ENCODE measurements at regions not wholly inside any gene's neighbourhood (a gene's known extent, or its start where the extent isn't known, plus 50 kb on each side); places are given as distances from the start of the nearest gene placed in this dataset.

DNA sequence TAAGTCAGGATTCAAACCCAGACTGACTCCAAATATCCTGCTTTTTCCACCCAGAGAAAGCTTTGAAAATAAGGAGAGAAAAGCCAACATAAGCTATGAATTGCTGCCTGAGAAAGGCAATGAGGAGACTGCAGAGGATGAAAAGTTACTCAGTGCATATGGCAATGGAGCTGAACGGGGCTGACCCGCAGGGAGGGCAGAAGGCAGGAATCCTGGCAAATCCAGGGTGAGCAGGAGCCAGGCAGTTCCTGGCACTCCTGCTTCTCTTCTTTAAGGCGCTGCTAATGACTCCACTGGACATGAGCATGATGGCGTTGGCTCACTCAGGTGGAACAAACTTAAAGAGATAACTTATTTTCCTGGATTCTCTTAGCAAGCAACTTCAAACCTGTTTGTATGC lies 95.2 kb upstream of the TMCC3 start:
- no peak for DNase-seq

DNA sequence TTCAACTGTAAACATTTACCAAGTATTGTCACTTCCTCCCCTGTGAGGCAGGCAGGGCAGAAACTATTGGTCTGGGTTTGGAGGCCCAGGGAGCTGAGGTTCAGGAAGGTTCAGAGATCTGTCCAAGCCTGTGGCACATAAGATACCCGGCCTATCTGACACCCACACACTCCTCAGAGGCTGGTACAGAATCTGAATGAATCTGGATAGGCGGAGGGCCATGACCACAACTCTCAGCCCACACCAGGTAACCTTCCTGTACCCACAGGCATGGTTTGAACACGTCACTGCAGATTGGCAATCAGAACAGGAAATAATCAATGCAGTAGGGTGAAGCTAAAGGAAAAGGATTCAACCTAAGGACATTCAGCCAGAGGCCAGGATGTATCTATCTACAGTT lies 92.8 kb upstream of the TMCC3 start:
- DNase-seq, result no peak

DNA sequence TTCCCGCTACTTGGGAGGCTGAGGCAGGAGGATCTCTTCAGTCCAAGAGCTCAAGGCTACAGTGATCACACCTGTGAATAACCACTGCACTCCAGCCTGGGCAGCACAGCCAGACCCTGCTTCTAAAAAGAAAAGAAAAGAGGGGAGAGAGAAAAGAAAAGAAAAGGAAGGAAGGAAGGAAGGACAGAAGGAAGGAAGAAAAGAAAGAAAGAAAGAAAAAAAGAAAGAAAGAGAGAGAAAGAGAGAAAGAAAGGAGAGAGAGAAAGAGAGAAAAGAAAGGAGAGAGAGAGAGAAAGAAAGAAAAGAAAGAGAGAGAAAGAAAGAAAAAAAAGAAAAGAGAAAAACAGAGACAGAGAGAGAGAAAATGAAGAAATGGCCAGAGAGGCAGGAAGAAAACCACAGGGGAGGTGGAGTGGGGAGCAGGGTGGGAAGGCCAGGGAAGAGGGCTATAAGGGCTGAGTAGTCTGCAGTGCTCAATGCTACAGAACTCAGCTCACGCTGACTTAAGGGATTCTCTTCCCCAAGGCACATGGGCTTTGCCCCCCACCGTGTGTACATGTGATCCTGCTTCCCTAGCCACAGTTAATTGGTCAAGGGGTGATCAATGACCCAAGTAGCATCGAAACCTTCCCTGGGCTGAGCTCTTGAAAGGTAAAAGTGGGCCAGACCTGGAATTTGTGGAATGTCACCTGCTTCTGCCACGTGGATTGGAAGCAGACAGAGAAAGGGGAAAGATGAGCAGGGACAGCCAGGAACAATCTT lies 90.4 kb upstream of the TMCC3 start:
- no peak for DNase-seq

DNA sequence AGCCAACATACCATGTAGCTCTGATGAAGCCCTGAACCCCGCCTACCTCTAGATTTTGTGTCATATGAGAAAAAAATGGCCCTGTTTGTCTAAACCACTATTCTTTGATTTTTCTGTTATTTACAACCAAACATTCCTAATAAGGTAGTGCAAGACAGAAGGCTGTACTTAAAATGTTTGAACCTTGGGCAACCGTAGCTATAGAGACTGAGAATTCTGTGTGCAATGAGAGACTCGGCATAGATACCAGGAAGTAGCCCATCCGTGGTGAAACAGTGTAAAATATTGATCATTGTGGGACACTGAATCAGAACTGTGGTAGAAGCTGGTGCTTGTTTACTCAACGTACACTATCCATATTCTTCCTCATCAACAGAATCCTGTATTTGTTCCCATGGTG lies 86.5 kb upstream of the TMCC3 start:
- DNase-seq, result no peak

DNA sequence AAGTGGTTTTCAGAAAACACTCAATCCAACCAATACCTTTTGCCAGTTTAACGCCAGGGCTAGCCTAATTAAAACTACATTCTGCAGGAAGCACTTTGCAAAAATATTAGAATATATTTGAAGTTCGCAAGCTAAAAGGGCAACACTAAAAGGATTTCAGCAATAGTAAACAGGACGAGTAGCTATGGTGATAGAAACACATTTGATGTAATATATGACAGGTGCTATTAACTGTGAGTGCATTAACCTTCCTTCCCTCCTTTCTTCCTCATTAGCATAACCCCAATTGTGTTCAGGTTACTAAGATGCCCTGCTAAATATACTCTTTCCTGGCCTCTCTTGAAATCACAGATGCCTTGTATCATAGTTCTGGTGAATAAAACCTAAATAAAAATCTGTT lies 85.6 kb upstream of the TMCC3 start:
- no peak for DNase-seq

DNA sequence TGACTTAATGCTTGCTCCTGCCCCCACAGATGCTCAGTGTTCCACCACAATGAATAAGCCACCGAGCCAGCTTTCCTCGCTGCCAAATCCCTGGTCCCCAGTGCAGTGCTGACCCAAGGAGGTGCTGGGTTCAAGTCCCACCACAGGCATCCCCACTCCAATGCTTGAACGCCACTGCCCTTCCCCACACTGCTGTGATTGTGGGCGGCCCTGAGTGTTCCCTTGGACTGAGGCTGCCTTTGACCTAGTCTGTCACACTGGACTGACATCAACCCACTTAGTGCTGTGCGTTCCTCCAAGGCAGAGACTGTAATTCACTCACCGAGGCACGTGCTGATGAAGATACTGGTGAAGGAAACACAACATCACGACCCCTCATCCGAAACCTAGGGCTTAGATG lies 83.4 kb upstream of the TMCC3 start:
- DNase-seq, result no peak

DNA sequence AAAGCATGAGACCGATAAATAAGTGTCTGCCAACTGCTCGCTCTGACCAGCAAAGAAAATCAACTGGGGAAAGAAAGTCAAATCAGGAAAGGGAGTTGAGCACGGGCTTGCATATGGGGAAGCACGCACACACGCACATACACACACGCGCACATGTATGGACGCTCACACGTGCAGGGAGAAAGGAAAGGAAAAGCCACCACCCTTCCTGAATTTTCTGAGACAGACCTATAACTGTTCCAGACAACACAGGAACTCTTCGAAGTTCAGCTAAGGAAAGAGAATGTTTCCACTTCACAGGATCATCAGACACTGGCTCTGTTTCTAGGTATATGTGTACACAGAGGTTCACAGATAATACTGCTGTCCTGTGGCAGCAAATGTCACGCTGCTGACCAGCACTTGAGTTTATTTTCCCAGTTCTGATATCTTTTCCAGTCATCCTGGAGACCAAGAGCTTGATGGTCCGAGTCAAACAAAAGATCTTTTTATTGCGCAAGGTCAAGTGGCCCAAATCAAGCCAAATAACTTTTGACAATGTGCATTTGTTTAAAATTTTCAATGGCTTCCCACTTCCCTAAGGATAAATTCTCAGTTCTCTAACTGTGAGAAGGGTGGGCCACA lies 82.1 kb upstream of the TMCC3 start:
- DNase-seq, result no peak

DNA sequence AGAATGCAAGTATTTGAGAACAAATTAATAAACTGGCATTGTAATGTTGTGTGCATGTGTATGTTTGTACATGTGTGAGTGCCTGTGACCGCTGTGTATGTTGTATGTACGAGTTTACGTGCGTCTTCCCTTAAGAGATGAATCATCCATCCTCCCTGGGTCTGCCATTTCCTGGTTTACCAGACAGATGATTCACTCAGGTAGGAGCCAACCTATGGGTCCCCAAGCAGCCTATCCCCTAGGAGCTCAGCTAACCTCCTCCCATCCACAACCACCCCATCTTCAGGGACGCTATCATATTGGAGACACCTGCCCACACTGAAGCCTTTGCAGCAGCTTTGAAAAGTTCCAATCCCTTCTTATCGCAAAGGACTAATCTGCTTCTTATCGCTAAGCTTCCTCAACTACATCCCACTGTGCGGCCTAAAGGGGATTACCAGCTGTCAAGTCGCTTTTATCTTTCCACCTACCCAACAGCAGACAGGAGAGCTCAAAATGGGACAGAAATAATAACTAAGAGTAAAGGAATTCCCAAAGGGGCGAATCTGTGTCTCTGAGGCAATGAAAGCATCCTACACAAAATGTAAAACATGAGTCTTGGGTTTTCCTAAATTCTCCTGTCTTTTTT lies 81.5 kb upstream of the TMCC3 start:
- DNase-seq, result no peak

DNA sequence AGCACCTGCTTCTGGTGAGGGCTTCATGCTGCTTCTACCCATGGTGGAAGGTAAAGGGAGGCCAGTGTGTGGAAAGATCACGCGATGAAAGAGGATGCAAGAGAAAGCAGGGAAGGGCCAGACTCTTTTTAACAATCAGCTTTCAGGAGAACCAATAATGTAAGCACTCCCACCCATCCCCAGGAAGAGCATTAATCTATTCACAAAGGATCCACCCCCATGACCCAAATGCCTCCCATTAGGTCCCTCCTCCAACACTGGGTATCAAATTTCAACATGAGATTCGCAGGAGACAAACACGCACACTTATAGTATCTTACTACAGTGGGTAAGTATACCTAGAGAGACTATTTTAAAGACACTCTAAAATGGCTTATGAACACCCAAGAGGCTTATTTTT lies 80.5 kb upstream of the TMCC3 start:
- no peak for DNase-seq

DNA sequence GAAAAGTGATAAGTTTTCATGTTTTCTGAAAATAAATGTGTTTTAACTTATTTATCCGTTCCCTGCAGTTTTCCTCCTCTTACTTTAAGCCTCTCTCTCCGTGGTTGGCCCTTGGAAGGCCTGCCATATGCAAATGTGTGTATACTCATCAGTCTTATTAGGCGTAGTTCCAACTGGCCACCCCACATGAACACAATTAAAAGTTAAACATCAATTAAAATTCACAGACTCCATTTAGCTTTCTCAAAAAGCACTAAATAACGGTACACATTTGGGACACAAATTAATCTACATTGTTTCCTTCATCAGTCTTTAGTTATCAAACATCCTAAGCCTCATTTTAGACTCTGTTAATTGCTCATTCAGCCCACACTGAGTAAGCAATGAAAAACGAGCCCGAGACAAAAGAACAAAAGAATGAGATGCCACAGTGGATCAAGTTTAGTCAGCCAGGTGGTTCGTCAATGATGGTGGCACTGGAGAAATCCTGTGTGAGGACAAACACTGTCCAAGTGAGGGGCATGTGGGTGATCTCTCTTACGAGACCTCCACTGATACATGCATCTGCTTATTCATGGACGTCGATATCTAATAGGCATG lies 76.0 kb upstream of the TMCC3 start:
- no peak for DNase-seq

DNA sequence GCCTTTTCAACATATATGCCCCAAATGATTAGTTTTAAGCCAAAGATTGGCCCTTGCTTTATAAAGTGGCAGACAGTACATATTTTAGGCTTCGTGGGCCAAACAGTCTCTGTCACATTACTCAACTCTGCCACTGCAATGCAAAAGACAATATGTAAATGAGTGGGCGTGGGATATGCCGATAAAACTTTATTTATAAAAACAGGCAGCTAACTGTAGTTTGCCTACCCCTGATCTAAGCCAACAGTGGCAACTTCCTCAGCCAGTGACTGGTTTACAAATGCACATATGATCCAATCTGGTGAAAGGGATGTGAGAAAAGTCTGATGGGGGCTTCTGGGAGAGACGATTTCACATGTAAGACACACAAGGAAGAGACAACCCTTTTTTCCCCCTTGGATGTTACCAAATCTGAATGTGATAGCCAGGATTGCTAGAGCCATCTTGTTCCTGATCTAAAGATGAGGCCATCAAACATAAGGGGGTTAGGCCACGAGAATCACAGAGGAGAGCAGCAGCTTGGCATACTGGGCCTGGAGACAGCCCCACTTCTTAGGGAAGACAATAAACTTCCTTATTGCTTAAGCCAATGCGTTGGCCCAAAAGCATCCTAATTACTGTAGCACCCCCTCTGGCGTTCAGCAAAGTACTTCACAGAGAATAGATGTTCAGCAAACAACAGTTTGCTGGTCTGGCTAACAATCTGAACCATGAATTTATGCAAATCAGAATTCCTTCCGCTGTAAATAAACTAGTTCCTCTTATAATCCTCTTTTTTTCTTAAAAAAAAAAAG lies 75.2 kb upstream of the TMCC3 start:
- no peak for DNase-seq

DNA sequence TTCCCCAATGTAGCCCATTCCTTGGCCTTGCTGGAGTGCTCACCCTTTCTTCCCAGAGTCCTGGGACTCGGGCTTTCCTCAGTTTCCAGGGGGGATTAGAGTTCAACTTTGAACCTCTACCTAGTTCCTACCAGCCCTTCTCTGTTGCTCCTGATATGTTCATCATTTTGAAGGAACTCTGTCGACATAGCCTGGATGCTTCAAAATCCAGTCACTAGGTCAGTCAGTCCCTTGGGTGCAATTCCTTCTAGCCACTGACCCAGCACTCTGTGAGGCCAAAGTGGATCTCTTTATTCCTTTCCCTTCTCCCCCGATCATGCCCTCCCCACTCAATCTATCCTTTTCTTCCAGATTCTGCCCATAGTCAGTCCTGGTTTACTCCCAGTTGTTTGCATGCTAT lies 72.3 kb upstream of the TMCC3 start:
- DNase-seq, result no peak

DNA sequence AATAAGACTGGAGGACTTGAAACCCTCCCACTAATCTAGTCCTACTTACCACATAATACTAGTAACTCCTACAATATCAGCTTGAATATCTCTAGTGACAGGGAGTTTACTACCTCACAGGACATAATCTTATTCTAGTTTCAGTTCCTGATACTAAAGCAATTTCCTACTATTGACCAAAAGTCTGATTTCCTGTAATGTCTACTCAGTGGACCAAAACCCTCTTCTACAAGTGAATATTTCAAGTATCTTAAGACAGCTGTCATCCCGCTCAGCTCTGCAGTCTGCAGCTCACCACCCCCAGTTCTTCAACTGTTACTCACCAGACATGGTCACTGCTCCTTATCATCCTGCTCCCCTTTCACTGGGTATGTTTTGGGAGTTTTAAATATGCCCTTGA lies 70.8 kb upstream of the TMCC3 start:
- DNase-seq, result no peak

DNA sequence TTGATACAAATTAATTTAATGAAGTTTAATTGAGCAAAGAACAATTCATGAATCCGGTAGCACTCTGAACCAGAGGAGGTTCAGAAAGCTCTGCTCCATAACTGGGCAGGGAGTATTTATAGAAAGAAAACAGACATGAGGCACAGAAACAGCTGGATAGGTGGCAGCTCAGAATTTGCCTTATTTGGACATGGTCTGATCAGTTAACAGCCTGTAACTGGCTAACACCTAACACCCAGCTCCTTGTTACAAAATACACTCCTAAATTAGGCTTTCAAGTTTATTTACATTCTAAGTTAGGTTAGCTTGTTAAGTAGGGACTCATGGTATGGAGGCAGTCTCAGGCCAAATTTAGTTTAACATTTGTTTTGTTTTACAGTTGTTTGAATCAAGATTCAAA lies 67.8 kb upstream of the TMCC3 start:
- no peak for DNase-seq

DNA sequence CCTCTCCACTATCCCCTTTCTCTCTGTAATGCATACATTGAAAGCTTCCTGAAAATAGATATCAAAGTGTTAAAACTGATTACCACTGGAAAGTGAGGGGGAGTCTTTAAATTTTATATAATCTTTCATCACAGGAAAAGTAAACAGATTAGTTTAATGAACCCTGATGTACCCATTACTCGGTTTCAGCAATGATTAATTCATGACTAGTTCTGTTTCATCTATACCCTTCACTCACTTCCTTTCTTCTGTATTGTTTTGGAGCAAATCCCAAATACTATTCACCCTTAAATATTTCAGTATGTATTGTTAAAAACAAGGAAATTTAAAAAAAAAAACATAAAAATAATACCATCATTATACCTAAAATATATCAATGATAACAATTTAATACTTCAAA lies 67.3 kb upstream of the TMCC3 start:
- DNase-seq, result no peak

DNA sequence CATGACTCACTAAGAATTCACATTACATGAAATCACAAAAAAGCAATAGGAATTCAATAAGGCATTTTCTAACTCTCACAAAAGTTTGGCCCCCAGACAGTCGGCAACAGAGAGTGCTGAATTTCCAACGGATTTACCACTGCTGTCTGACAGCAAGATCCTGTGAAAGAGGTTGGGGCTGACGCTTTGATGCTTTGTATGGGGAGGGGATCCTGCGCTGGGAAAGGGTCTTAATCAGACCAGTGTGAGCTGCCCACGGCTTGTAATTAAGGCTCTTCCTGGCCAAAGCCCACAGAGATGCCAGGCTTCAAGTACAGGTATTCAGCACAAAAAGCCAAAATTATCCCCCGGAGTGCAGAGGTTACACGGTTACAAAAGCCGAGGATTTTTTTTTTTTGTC lies 66.8 kb upstream of the TMCC3 start:
- no peak for DNase-seq

DNA sequence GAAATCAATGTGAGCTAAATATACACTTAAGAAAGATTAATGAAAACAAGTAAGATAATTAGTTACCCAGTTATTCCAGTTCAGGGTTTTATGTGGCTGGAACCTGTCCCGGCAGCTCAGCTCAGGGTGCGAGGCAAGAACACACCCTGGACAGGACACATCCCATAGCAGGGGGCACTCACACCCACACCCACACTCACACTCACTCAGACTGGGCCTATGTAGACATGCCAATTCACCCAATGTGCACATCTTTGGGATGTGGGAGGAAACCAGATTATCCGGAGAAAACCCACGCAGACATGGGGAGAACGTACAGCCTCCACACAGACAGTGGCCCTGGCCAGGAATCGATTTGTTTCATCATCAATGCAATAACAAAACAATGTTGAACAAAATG lies 66.0 kb upstream of the TMCC3 start:
- no peak for DNase-seq

DNA sequence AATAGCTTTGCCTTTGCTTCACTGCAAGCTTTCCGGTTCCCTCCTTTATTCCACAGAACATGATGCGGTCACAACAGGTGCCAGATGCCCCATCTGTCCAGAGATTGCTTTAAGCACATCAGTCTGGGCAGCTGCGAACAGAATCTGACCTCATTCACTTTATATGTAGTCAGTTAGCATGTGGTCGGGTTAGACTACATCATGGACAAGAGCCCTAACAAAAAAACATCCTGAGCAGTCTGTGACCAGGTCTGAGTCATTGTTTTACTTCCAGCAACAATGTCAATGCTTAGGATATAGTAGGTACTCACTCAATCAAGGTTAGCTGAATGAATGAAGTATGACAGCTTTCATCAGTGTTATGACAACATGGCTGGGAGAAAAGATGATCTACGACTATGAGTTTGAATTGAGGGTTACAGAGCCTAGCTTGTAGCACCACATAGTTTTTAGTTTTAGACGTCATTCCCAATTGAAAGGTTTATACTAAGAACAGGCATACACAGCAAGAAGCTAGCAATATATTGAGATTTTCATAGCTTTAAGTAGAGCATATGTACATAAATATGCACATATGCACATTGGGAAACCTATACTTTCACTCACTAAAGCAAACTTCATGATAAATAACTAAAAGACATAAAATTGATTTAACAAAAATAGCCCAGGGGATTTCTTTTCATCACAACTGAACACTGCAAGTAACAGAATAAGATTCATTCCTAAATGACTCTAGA lies 64.2 kb upstream of the TMCC3 start:
- DNase-seq, result no peak

DNA sequence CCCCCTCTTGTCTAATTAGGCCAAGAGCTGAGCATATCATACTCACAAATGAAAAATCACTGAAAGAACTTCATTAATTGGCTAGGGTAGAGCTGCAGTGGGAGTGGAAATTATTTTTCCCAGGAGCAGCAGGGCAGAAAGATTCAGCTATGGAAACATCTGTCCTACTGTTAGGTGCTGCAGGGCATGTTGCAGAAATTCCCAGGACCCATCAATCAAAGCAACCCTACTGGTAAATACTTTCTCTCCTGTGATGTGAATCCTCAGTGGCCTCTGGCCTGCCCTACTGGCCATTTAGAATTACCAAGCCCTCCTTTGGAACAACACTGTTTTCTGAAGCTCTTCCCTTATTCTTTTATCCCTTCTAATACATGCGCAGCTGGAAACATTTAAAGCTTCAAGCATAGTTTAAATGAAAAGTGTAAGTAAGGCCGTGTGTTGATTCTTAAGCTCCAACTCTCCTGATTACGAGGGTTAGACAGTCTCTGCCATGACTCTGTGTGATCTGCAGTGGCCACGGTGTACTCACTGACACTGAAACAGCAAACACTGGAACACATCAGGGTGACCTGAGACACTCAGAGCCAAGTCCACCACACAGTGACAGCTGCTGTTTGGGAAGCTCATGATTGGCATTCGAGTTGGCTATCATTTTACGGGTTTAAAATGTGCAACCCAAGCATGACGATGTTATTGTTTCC lies 62.6 kb upstream of the TMCC3 start:
- no peak for DNase-seq

DNA sequence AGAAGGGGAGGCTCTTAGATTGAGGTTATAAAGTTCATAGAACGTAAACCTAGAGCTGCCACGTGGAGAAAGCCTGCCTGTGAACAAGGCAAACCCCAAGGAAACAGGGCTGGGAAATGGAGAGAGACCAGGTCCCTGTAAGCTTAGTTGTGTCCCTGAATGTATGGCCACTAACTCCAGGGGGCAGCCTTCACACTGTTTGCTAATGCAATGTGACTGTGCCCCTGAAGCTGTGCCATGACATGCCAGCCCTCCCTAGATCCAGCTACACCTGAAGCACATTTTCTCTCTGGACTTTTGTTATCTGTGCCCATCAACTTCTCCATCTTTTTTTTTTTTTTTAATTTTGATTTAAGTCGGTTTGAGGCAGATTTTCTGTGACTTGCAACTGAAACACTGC lies 60.6 kb upstream of the TMCC3 start:
- no peak for DNase-seq

DNA sequence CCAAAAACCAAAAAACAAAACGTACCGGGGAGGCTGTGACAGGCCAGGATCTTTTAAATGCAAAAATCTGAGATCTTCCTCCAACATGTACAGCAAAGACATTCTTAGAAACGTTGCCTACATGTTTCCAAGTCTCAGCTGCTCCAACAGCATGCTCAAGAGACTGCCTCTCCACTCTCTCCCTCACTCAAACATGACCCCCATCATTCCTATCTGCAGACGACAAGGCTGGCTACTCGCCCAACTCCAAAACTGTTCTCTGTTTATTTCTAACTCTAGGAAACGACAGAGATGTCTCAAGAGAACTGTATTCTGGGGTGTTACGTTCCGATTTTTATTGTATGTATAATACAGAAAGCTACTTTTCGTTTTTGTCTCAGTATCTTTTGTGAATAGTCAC lies 57.5 kb upstream of the TMCC3 start:
- no peak for DNase-seq

DNA sequence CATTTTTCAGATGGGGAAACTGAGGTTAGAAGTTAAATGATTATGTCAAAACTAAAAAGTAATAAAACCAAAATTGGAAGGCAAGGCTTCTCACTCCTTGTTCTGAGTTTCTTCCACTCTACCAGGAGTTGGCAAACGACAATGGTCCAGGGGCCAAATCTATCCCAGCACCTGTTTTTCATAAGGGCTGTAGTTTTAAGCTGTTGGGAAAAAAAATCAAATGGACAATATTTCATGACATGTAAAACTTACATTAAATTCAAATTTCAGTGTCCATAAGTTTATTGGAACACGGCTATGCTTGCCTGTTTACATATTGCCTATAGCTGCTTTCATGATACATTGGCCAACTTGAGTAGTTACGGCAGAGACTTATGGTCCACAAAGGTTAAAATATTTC lies 56.7 kb upstream of the TMCC3 start:
- DNase-seq, result no peak

Data from NCI-H1105 treated with DMSO at 0.1 percent for 48 hours (cell line).